GM12874 (cell line): ENCODE measurements at regions not wholly inside any gene's neighbourhood (a gene's known extent, or its start where the extent isn't known, plus 50 kb on each side); places are given as distances from the start of the nearest gene placed in this dataset.
A peak's percentile ranks its signal among the peaks of the same experiment; 100 is the strongest.

Source experiments
- TF ChIP-seq, protein P1 (sequence below): IDR thresholded peaks from 2 replicates; pipeline ENCODE4 v1.5.1; 2011; ENCODE audit warnings: low read depth, mild to moderate bottlenecking, control low read depth, low read length, moderate library complexity; ENCODE audit not compliant: insufficient read depth

DNA sequence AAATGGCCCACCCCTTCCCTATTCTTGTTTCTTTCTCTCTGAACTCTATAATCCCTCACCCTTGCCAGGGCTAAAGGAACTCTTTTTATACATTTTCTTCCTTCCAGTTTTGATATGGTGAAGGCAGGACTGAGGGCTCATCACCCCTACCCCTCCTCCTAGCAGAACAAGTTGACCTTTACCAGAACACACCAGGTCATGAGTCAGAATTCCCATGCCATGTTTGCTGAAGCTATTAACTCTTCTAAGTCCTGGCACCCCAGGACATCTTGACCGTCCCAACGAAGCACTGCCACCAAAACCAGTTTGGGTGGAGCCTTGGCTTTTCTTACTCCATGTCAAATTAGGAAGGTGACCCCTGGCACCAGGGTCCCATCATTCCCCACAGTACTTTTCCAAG, 57.5 kb upstream of the DYNLT3 start:
- TF ChIP-seq, protein P1, sequence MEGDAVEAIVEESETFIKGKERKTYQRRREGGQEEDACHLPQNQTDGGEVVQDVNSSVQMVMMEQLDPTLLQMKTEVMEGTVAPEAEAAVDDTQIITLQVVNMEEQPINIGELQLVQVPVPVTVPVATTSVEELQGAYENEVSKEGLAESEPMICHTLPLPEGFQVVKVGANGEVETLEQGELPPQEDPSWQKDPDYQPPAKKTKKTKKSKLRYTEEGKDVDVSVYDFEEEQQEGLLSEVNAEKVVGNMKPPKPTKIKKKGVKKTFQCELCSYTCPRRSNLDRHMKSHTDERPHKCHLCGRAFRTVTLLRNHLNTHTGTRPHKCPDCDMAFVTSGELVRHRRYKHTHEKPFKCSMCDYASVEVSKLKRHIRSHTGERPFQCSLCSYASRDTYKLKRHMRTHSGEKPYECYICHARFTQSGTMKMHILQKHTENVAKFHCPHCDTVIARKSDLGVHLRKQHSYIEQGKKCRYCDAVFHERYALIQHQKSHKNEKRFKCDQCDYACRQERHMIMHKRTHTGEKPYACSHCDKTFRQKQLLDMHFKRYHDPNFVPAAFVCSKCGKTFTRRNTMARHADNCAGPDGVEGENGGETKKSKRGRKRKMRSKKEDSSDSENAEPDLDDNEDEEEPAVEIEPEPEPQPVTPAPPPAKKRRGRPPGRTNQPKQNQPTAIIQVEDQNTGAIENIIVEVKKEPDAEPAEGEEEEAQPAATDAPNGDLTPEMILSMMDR: no peak

DNA sequence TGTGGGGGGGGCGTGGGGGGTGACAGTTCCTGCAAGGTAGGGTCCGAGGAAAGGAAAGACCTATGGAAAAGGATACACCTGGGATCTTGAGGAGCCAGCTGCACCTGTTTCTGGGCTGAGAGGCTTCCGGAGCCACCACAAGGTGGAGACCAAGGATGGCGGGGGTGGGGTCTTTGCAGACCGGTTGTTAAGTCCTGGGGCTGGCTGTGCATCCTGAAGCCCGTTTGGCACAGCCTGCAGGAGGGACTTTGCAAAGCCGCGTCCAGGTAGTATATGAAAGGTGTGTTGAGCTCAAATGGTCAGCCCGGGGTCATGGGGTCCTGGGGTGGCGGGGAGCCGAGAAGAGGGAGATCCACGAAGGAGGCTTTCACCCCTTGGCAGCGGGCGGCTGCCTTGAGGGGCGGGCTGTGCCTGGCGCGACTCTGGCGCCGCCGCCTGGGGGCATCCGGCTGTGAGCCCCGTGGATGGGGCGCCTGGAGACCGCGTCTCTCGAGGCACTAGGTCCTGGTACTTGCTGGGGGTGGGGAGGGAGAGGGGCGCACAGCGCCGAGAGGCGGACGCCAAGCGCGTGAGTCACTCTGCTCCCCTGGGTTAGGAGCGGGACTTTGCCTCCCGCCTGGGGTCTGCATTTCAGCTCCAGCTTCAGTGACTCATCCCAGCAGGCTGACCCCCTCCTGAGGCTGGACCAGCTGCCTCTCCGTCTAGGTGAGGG, 58.2 kb upstream of the DYNLT3 start:
- TF ChIP-seq, protein P1: 0 out of 2 replicates have a peak, but pooled peaks have one; percentile 11

DNA sequence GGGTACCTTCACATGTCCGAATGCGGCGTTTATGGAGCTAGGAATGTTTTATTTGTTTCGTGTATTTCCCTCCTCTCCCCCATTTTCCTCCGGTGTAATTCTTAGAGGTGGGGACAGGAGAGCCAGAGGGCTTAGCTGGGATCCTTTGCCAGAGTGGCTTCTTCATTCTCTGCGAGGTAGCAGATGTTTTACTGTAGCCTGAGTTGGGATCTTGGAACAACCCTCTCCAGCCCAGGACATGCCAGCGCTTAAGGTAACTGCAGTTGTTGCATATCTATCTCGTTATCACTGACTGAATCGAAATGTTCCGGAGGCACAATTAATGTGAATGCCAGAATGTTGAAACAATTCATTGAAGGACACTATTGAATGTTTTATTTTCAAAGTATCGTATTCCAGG, 59.0 kb upstream of the DYNLT3 start:
- TF ChIP-seq, protein P1: no peak

DNA sequence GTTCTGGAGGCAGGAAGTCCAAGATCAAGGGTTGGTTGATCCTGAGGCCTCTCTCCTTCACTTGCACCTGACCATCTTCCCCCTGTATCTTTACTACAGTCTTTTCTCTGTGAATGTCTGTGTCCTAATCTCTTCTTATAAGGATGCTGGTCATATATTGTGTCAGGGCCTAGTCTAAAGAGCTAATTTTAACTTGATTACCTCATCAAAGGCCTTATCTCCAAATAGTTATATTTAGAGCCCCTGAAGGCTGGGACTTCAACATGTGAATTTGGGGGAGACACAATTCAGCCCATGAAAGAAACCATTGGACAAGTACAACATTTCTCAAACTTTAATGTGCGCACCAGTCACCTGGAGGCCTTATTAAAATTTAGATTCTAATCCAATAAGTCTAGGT, 62.8 kb upstream of the DYNLT3 start:
- TF ChIP-seq, protein P1: no peak

DNA sequence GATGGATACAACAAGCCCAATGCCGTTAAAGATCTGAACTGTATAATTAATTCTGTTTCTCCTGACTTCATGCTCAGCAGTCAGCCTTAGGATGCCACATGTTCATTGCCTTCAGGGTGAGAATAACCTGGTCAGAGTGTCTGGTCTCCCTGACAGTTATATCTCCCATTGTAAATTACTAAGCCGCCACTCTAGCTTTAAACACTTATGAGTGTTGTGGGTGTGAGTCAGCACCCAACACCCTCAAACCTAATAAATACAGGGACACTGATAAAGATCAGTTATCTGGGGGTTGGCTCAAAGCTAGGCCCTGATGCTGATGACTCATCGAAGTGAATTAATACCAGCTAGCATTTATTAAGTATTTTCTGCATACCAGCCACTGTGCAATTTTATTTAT, 64.9 kb upstream of the DYNLT3 start:
- TF ChIP-seq, protein P1: no peak

DNA sequence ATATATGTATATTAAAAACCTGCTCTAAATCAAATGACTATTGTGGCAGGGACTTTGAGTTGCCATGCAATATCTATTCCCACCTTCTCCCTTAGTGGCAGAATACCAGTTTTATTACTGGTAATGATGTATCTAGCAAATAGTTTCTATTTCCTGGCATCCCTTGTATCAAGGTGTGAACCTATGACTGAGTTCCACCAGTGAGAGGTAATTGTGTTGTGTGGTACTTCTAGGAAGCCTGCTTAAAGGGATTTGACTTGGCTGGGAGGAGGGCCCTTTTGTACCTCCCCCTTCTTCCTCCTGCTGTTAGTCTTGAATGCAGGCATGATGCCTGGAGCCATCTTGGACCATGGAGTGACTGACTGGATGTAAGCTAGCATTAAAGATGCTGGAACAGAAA, 65.4 kb upstream of the DYNLT3 start:
- TF ChIP-seq, protein P1: no peak

DNA sequence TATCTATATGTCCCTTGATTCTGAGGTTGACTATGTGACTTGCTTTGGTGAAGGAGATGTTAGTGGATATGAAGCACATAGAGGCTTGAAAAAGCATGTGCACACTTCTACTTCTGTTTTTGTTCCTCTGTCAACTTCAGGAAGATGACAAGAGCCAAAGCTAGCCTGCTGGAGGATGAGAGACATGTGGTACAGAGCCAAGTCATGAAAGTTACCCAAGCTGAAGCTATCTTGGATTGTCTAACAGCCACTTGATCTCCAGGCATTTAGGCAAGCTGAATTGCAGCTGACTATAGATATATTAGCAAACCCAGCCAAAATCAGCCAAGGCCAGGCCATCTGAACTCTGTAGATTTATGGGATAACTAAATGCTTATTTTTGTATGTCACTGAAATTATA, 70.8 kb upstream of the DYNLT3 start:
- TF ChIP-seq, protein P1: no peak

DNA sequence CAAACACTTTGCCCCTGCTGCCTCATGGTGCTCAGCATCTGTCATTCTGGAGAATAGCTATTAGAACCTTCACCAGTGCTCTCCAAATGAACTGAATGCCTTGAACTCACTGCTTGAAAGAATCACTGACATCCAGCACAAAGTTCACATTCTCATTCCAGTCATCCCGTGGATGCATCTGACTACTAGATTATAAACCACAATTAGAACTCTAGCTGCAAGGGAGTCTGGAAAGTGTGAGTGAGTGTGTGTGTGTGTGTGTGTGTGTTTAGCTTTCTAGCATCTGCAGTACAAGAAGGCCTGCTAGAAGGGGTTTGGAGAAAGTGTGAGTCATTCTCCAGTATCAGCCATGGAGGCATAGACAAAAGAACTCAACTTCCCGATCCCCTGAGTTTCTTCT, 71.3 kb upstream of the DYNLT3 start:
- TF ChIP-seq, protein P1: no peak
